WI38 (cell line): ENCODE measurements at regions not wholly inside any gene's neighbourhood (a gene's known extent, or its start where the extent isn't known, plus 50 kb on each side); places are given as distances from the start of the nearest gene placed in this dataset.

ENCODE experiments used
- H3K4me3 ChIP-seq: 2 replicates; pipeline ENCODE4 v1.5.1; 2011; ENCODE audit warnings: low read depth, mild to moderate bottlenecking, control low read depth, low read length
- TF ChIP-seq, protein P1 (sequence below): IDR thresholded peaks from 2 replicates; pipeline ENCODE4 v1.5.1; 2012; ENCODE audit warnings: low read depth, mild to moderate bottlenecking, control low read depth, low read length

DNA sequence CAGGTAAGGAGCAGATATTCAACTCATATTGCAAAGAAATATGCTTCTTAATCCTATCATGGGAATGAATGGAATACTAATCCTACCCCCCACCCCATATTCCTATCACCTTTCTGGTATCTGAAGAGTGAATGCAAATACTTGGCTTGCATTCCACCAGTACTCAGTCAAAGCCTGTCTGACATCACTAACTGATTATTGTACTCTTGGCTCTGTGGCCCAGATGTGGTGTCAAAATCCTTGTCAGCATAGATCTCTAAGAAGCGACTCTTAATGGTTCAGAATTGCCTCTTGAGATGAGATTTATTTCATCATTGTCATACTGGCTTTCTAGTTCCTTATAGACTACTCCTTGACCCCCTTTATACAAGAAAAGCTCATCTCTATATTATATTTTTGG lies 604.6 kb downstream of the ADGRL2 start:
- TF ChIP-seq, protein P1, sequence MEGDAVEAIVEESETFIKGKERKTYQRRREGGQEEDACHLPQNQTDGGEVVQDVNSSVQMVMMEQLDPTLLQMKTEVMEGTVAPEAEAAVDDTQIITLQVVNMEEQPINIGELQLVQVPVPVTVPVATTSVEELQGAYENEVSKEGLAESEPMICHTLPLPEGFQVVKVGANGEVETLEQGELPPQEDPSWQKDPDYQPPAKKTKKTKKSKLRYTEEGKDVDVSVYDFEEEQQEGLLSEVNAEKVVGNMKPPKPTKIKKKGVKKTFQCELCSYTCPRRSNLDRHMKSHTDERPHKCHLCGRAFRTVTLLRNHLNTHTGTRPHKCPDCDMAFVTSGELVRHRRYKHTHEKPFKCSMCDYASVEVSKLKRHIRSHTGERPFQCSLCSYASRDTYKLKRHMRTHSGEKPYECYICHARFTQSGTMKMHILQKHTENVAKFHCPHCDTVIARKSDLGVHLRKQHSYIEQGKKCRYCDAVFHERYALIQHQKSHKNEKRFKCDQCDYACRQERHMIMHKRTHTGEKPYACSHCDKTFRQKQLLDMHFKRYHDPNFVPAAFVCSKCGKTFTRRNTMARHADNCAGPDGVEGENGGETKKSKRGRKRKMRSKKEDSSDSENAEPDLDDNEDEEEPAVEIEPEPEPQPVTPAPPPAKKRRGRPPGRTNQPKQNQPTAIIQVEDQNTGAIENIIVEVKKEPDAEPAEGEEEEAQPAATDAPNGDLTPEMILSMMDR: no peak

DNA sequence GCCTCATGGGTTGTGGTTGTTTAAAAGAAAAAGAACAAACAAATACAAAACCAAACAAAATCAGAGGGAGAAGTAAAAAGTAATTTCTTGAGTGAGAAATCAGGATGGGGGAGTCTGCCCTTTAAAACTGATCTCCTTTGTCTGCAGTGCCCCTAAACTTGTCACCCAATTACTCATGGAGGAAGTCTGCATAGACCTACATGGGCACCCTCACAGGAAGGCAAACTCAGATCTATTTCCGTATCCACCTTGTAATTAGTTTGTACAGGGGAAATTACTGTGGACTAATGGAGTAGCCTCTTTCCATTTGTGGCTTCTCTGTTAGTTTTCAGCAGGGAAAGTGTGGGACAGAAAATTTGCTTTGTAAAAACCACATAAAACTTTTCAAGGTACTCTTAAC lies 600.4 kb downstream of the ADGRL2 start:
- TF ChIP-seq, protein P1: no peak
- no peak overlapping the region for H3K4me3 ChIP-seq

More for the DNA sequence above, 604.6 kb downstream of the ADGRL2 start:
- no peak overlapping the region for H3K4me3 ChIP-seq

DNA sequence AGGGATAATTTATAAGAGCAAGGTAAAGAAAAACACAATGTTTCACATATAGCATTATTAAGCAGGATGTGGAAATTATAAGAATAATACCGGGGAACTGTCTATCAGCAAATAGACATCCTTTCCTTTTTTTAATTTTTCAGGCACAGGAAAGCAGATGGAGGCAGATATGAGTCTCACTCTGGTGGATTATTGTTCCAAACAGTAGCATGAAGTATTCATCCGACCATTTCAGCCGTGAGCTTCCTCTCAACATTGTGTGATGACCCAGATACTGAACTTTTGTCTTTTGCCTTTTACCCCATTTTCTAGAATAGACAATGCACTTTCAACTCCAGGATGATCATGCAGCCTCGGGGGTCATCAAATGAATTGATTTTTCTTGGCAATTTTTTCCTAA lies 599.8 kb downstream of the ADGRL2 start:
- TF ChIP-seq, protein P1: no peak
- H3K4me3 ChIP-seq: no peak overlapping the region

DNA sequence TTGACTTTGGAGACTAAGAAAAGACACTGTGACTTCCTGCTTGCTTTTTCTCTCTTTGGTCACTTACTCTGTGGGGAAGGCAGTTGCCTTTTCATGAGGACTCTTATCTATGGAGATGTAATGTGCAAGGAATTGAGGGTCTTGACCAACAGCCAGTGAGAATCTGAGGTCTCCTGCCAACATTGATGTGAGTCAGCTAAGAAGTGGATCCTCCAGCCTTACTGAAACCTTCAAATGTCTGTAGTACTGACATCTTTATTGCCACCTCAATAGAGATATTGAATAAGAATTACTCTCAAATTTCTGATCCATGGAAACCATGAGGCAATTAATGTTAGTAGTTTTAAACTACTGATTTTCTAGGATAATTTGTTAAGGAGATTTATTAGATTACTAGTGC lies 598.4 kb downstream of the ADGRL2 start:
- TF ChIP-seq, protein P1: no peak

DNA sequence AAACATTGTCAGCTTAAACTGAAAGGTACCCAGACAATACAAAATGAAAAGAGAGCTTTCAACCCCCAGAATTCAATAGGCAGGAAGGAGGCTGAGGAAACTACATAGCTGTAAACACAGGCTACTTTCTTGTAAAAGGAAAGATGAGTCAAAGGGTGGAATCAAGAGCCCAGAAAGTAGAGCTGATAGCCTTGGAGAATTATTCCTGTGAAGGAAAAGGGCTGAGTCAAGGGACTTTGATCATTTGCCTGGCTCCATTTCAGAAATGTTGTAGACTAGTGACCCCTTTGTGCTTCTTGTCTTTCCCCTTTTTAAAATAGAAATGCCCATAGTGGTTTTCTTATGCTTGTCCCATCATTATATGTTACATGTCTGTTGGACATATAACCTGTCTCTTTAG lies 597.6 kb downstream of the ADGRL2 start:
- no peak overlapping the region for H3K4me3 ChIP-seq
- TF ChIP-seq, protein P1: no peak

More for the DNA sequence above, 598.4 kb downstream of the ADGRL2 start:
- no peak overlapping the region for H3K4me3 ChIP-seq

DNA sequence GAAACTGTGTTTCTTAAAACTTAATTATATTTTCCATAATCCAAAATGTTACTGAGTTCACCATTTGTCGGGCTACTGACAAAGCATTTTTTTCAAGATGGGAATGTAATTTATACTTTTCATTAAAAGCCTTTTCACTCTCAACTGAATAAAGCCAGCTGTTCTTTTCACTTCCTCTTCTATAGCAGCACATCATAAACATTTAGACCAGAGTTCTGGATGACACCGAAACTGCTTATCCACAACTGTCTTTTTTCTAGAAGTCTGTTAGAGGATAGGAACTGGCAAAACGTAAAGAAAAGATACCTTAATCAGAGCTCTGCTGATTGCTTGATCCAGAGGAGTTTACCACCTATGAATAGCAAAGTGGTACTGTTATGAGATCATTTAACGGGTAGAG lies 594.7 kb downstream of the ADGRL2 start:
- TF ChIP-seq, protein P1: no peak
- H3K4me3 ChIP-seq: no peak overlapping the region

DNA sequence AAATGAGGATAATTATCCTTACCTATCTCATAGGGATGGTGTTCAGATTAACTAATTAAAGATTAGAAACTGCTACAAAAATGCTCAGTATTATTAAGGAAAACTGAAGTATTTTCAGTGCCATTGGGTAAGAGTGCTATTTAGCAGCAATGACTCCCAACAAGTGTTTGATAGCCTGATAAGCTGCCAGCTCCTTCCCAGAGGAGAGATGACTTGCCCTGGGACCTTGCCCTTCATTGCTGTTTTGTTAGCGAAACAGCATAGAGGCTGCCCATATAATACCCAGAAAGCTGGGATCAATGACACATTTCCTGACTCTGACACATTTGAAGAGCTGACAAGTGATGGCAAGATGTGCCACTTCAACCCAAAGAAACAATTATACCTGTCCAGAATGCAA lies 592.2 kb downstream of the ADGRL2 start:
- H3K4me3 ChIP-seq: no peak overlapping the region
- TF ChIP-seq, protein P1: no peak
